Endothelial cell of umbilical vein (primary cell): ENCODE measurements at regions not wholly inside any gene's neighbourhood (a gene's known extent, or its start where the extent isn't known, plus 50 kb on each side); places are given as distances from the start of the nearest gene placed in this dataset.

Experiments
- BruUV-seq: library from RNA; stranded (reverse); fragments of 400-500 nt; replicated peaks from 2 replicates; lab custom pipeline; 2021; lab: Mats Ljungman, UMichigan
- CTCF ChIA-PET: fragments of 300-600, 350-600 bp; sonication (Branson Sonifier 250); formaldehyde crosslinking; loops from one replicate; lab custom pipeline; 2021; ENCODE audit warnings: antibody characterized with exemption, inconsistent platforms; lab: Charles Lee
- POLR2A ChIA-PET: fragments of 300-600, 350-600 bp; sonication (Branson Sonifier 250); formaldehyde crosslinking; loops from one replicate; lab custom pipeline; 2021; ENCODE audit warnings: antibody characterized with exemption, inconsistent platforms; lab: Charles Lee
- DNase-seq: peaks from one replicate; pipeline ENCODE4 v3.0.0-alpha.2; 2011; ENCODE audit warnings: low read depth, low spot score
- FAIRE-seq: peaks from 2 replicates; lab custom pipeline; 2011; peaks lifted over from hg19 to GRCh38; lab: Jason Lieb, UNC
- H2AFZ ChIP-seq: 2 replicates; pipeline ENCODE4 v1.6.0; 2012; ENCODE audit warnings: low read depth, low read length, control low read depth, inconsistent platforms
- H3K27ac ChIP-seq: 2 replicates; pipeline ENCODE4 v1.5.1; 2011; ENCODE audit warnings: low read depth, mild to moderate bottlenecking, control low read depth, low read length, moderate library complexity; ENCODE audit not compliant: insufficient read depth
- H3K27me3 ChIP-seq, 2 experiments: 2 replicates each; pipeline versions ENCODE4 v1.6.0 to v1.6.1; 2011; ENCODE audit warnings: low read length in 2 of 2, mixed read lengths in 1 of 2; ENCODE audit not compliant: control insufficient read depth in 2 of 2, insufficient read depth in 2 of 2
- H3K36me3 ChIP-seq, 2 experiments: 2 replicates in 1 of 2; 3 replicates in 1 of 2; pipeline ENCODE4 v1.5.1; 2011; ENCODE audit warnings: low read length in 2 of 2, mild to moderate bottlenecking in 1 of 2, moderate library complexity in 1 of 2; ENCODE audit not compliant: control insufficient read depth in 2 of 2, insufficient read depth in 2 of 2; ENCODE audit errors: extremely low read depth in 1 of 2
- H3K4me1 ChIP-seq: 3 replicates; pipeline ENCODE4 v1.5.1; 2011; ENCODE audit warnings: mild to moderate bottlenecking, low read length; ENCODE audit not compliant: control insufficient read depth, insufficient read depth; ENCODE audit errors: extremely low read depth
- H3K4me2 ChIP-seq: 2 replicates; pipeline ENCODE4 v1.6.1; 2011; ENCODE audit warnings: low read length, control low read depth, mixed read lengths; ENCODE audit not compliant: insufficient read depth
- H3K4me3 ChIP-seq, 3 experiments: fragments of 200-600 bp in 1 of 3; sonication (generic), shearing (Covaris generic) in 1 of 3; replicated peaks in 1 of 3; 2 replicates each; pipeline ENCODE4 v1.5.1; 2011 to 2016; ENCODE audit warnings: control low read depth in 3 of 3, low read length in 3 of 3, mild to moderate bottlenecking in 2 of 3, inconsistent platforms in 1 of 3, low read depth in 1 of 3, moderate library complexity in 1 of 3; ENCODE audit not compliant: insufficient read depth in 1 of 3
- H3K79me2 ChIP-seq: 2 replicates; pipeline ENCODE4 v1.6.0; 2012; ENCODE audit warnings: low read length, inconsistent platforms; ENCODE audit not compliant: control insufficient read depth, insufficient read depth
- H3K9ac ChIP-seq: replicated peaks from 2 replicates; pipeline ENCODE3; 2011; ENCODE audit warnings: low read length, control low read depth; ENCODE audit not compliant: insufficient read depth; ENCODE audit errors: extremely low read depth
- H3K9me1 ChIP-seq: replicated peaks from 3 replicates; pipeline ENCODE4 v1.6.0; 2011; ENCODE audit warnings: mild to moderate bottlenecking, low read length; ENCODE audit not compliant: control insufficient read depth, insufficient read depth; ENCODE audit errors: extremely low read depth
- H3K9me3 ChIP-seq: replicated peaks from 2 replicates; pipeline ENCODE4 v1.5.1; 2012; ENCODE audit warnings: low read length, inconsistent platforms; ENCODE audit not compliant: control insufficient read depth, insufficient read depth
- H4K20me1 ChIP-seq: replicated peaks from 2 replicates; pipeline ENCODE3; 2011; ENCODE audit warnings: mild to moderate bottlenecking, low read length; ENCODE audit not compliant: control insufficient read depth, insufficient read depth; ENCODE audit errors: extremely low read depth
- CTCF ChIP-seq, 2 donors: IDR thresholded peaks; 1 replicate in 1 of 2; 2 replicates in 1 of 2; pipeline ENCODE4 v1.5.1; 2011; ENCODE audit warnings: low read length in 2 of 2, mild to moderate bottlenecking in 2 of 2, moderate library complexity in 2 of 2, control low read depth in 1 of 2, inconsistent platforms in 1 of 2, low read depth in 1 of 2; ENCODE audit not compliant: insufficient read depth in 1 of 2; ENCODE audit errors: extremely low read depth in 1 of 2
- EZH2 ChIP-seq: IDR thresholded peaks from 2 replicates; pipeline ENCODE4 v1.6.1; 2012; ENCODE audit warnings: borderline replicate concordance, low read depth, mild to moderate bottlenecking, moderate library complexity, low read length, inconsistent platforms; ENCODE audit not compliant: severe bottlenecking
- FOS ChIP-seq: IDR thresholded peaks from 2 replicates; pipeline ENCODE4 v1.6.1; 2011; ENCODE audit warnings: mild to moderate bottlenecking, low read length, moderate library complexity, borderline replicate concordance; ENCODE audit not compliant: insufficient read depth
- GATA2 ChIP-seq: IDR thresholded peaks from 2 replicates; pipeline ENCODE4 v1.7.0; 2011; ENCODE audit warnings: low read depth, mild to moderate bottlenecking, moderate library complexity, mixed read lengths, low read length; ENCODE audit not compliant: insufficient read length, insufficient read depth
- JUN ChIP-seq: IDR thresholded peaks from 2 replicates; pipeline ENCODE4 v1.6.1; 2011; ENCODE audit warnings: borderline replicate concordance, low read depth; ENCODE audit not compliant: insufficient read length, insufficient read depth
- MYC ChIP-seq: IDR thresholded peaks from one replicate; pipeline ENCODE4 v1.6.1; 2011; ENCODE audit warnings: mild to moderate bottlenecking, low read depth, low read length
- POLR2A ChIP-seq: IDR thresholded peaks from 2 replicates; pipeline ENCODE4 v1.6.1; 2012; ENCODE audit warnings: low read depth, mild to moderate bottlenecking, control low read depth, low read length
- POLR2AphosphoS5 ChIP-seq: IDR thresholded peaks from 2 replicates; pipeline ENCODE4 v1.6.1; 2012; ENCODE audit warnings: low read depth, mild to moderate bottlenecking, control low read depth, low read length, moderate library complexity; ENCODE audit not compliant: insufficient read depth
- dilution Hi-C: fragments of 300-500 bp; cut with MboI; formaldehyde crosslinking; loops from one replicate; pipeline ENCODE4 v1.15.0; 2019; ENCODE audit warnings: low sequenced_read_pairs; ENCODE audit not compliant: extremely low pct_ligation_motif_present
- intact Hi-C: fragments of 100-400 bp; cut with micrococcal nuclease; formaldehyde crosslinking; loops from one replicate; pipeline ENCODE4 v1.10.0; 2022
- TF ChIP-seq, protein P1 (sequence below): IDR thresholded peaks from 2 replicates; pipeline ENCODE4 v1.6.1; 2011; ENCODE audit not compliant: insufficient read depth, insufficient read length

DNA sequence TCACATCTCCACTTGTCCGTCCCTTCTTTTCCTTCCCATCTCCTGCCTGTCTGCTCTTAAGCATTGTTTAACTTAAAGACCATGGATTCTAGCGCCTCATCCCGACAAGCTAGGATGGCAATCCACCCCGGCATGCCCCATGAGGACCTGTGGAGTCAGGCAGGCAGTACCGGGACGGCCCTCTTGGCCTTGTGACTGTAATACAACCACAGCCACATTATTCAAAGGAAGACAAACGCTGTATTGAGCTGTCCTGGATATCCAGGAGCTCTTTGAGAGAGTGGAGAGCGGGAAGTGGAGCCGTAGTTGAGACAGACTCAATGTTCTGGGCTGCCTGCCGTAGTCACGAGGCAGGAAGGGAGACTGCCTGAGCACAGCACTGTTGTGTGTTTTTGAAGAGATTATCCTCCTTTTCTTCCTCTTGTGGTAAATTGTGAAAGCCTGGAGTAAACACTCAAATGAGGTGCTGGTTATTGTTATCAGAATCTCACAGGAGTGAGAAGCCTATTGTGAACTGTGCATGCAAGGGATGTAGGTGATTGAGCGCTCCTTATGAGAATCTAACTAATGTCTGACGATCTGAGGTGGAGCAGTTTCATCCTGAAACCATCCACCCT, 929.8 kb upstream of the CNTNAP5 start:
- H3K4me3 ChIP-seq, result no peak overlapping the region
- no peaks in the 10 kb centered on the region for H4K20me1 ChIP-seq
- H3K27ac ChIP-seq, result no peak overlapping the region
- H3K9ac ChIP-seq, result no peak overlapping the region
- BruUV-seq, result no TSS peak
- H3K9me1 ChIP-seq, result no peaks in the 10 kb centered on the region
- H3K4me2 ChIP-seq, result no peak overlapping the region
- intact Hi-C loops (no loop called here), dilution Hi-C loops (no loop called here)
- H3K79me2 ChIP-seq, result no peaks in the 10 kb centered on the region
- H3K9me3 ChIP-seq, result peaks cover 9% of the 10 kb centered on the region
- no peaks in the 10 kb centered on the region for H3K36me3 ChIP-seq
- H2AFZ ChIP-seq, result no peak overlapping the region
- ChIA-PET POLR2A (no interaction called here), CTCF (no interaction called here)
- DNase-seq, result no peak
- H3K4me1 ChIP-seq, result no peaks in the 10 kb centered on the region
- no peaks in the 10 kb centered on the region for H3K27me3 ChIP-seq
- no peak for TF ChIP-seq POLR2A
- no peak for TF ChIP-seq EZH2
- TF ChIP-seq GATA2, result no peak
- TF ChIP-seq FOS, result no peak
- FAIRE-seq, result no peak

GRCh38 chr2:123098619-123099018, 926.5 kb upstream of the CNTNAP5 start:
- Histone ChIP-seq H4K20me1 (no peaks in the 10 kb centered on the region), H3K9me3 (peaks cover 5% of the 10 kb centered on the region), H2AFZ (no peak overlapping the region), H3K27ac (no peak overlapping the region), H3K36me3 (no peaks in the 10 kb centered on the region), H3K9me1 (no peaks in the 10 kb centered on the region), H3K9ac (no peak overlapping the region), H3K4me2 (no peak overlapping the region), H3K79me2 (no peaks in the 10 kb centered on the region), H3K4me3 (no peak overlapping the region), H3K27me3 (no peaks in the 10 kb centered on the region), H3K4me1 (no peaks in the 10 kb centered on the region)
- ChIA-PET CTCF (no interaction called here), POLR2A (no interaction called here)
- intact Hi-C loops, result no loop called here
- TF ChIP-seq GATA2 (no peak), EZH2 (no peak), POLR2AphosphoS5 (no peak), MYC (no peak), POLR2A (no peak), JUN (no peak), CTCF (IDR thresholded peaks at IDR 0.05; ENCODE audit: extremely low read depth in 1 of 2, insufficient read depth in 1 of 2, low read depth in 1 of 2, low read length in 2 of 2) (no peak), FOS (no peak)
- TF ChIP-seq, protein P1, sequence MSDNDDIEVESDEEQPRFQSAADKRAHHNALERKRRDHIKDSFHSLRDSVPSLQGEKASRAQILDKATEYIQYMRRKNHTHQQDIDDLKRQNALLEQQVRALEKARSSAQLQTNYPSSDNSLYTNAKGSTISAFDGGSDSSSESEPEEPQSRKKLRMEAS, result no peak
- FAIRE-seq (no peak), DNase-seq (no peak)
- dilution Hi-C loops, result no loop called here
- BruUV-seq, result no TSS peak
